ENCODE measurements at regions not wholly inside any gene's neighbourhood (a gene's known extent, or its start where the extent isn't known, plus 50 kb on each side); places are given as distances from the start of the nearest gene placed in this dataset.

DNA sequence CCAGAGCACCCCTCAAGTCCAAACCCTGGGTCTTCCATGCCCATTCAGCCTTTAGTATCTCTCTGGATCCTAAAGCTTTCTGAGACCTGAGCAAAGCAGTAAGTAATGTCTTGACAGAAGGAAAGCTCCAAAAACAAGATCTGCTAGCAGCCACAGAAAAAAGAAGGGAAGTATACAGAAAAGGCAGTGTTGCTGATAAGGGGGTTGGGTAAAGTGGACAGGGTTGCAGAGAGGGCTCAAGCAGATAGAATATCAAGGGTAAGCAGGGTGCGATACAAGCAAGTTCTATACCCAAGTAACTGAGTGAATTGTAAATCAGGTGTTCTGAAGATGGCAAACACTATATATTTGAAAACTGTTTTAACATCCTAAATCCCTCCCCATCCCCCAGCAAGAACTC is 113.4 kb upstream of the CARMIL1 start:
- TF ChIP-seq, protein P1, sequence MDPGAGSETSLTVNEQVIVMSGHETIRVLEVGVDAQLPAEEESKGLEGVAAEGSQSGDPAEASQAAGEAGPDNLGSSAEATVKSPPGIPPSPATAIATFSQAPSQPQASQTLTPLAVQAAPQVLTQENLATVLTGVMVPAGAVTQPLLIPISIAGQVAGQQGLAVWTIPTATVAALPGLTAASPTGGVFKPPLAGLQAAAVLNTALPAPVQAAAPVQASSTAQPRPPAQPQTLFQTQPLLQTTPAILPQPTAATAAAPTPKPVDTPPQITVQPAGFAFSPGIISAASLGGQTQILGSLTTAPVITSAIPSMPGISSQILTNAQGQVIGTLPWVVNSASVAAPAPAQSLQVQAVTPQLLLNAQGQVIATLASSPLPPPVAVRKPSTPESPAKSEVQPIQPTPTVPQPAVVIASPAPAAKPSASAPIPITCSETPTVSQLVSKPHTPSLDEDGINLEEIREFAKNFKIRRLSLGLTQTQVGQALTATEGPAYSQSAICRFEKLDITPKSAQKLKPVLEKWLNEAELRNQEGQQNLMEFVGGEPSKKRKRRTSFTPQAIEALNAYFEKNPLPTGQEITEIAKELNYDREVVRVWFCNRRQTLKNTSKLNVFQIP (CRISPR knock-in tag; IDR thresholded peaks at IDR 0.05; ENCODE audit: borderline replicate concordance, low read depth): no peak
- no peak for TF ChIP-seq BACH2 (CRISPR knock-in tag; IDR thresholded peaks at IDR 0.05; ENCODE audit: borderline replicate concordance)
- TF ChIP-seq PPARA (CRISPR knock-in tag; IDR thresholded peaks at IDR 0.05; ENCODE audit: borderline replicate concordance): no peak
- TF ChIP-seq ZNF565 (CRISPR knock-in tag; conservative IDR thresholded peaks at IDR 0.05; ENCODE audit: low read depth): no peak
- TF ChIP-seq TCF4 (CRISPR knock-in tag; IDR thresholded peaks at IDR 0.05; ENCODE audit: borderline replicate concordance): no peak
- no peak for TF ChIP-seq ZFP3 (CRISPR knock-in tag; IDR thresholded peaks at IDR 0.05)
- TF ChIP-seq RARB (CRISPR knock-in tag; IDR thresholded peaks at IDR 0.05): no peak

All from SK-N-SH treated with all-trans-retinoic acid at 6 μM for 48 hours (cell line).